Esophagus muscularis mucosa (tissue), 3 donors: ENCODE measurements at regions not wholly inside any gene's neighbourhood (a gene's known extent, or its start where the extent isn't known, plus 50 kb on each side); places are given as distances from the start of the nearest gene placed in this dataset.

Experiments
- CTCF ChIP-seq, 3 experiments: fragments of 200-600 bp in 2 of 3; fragments of 450-650 bp in 1 of 3; sonication (generic) in 2 of 3; IDR thresholded peaks; one replicate each; pipeline ENCODE4 v1.5.1; 2017 to 2019; ENCODE audit warnings: antibody characterized with exemption in 3 of 3, mild to moderate bottlenecking in 2 of 3, moderate library complexity in 1 of 3
- POLR2A ChIP-seq: fragments of 450-650 bp; IDR thresholded peaks from one replicate; pipeline ENCODE4 v1.6.1; 2017; ENCODE audit warnings: antibody characterized with exemption, moderate library complexity, mild to moderate bottlenecking, low read depth
- POLR2AphosphoS5 ChIP-seq, 2 donors: sonication (generic); formaldehyde crosslinking; IDR thresholded peaks; one replicate each; pipeline ENCODE4 v1.6.1; 2017; ENCODE audit warnings: antibody characterized with exemption in 2 of 2

GRCh38 chr18:67023059-67023458 is 419.2 kb upstream of the CDH19 start:
- TF ChIP-seq CTCF (IDR thresholded peaks at IDR 0.05): no peak
- TF ChIP-seq POLR2A: no peak
- TF ChIP-seq POLR2AphosphoS5 (IDR thresholded peaks at IDR 0.05): no peak
